ENCODE measurements at regions not wholly inside any gene's neighbourhood (a gene's known extent, or its start where the extent isn't known, plus 50 kb on each side); places are given as distances from the start of the nearest gene placed in this dataset.

DNA sequence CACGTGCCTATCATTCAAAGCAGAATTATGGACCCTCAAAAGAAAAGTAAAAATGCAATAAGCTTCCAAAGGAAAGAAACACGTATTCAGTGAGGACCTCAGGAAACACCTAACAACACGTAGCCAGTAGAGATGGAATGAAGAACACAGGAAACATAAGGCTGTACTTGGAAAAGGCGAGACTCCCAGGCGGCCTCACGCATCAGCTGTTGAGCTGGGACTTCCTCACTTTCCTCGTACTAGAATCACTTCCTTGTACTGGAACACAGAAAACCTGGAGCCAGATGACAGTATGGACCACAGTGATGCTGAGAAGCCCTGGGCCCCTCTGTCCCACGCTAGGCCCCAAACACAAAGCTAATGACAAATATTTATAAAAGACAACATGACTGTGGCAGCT lies 94.4 kb upstream of the BACE2 start:
- TF ChIP-seq POLR2A (IDR thresholded peaks at IDR 0.05), result no peak
- TF ChIP-seq, protein P1, sequence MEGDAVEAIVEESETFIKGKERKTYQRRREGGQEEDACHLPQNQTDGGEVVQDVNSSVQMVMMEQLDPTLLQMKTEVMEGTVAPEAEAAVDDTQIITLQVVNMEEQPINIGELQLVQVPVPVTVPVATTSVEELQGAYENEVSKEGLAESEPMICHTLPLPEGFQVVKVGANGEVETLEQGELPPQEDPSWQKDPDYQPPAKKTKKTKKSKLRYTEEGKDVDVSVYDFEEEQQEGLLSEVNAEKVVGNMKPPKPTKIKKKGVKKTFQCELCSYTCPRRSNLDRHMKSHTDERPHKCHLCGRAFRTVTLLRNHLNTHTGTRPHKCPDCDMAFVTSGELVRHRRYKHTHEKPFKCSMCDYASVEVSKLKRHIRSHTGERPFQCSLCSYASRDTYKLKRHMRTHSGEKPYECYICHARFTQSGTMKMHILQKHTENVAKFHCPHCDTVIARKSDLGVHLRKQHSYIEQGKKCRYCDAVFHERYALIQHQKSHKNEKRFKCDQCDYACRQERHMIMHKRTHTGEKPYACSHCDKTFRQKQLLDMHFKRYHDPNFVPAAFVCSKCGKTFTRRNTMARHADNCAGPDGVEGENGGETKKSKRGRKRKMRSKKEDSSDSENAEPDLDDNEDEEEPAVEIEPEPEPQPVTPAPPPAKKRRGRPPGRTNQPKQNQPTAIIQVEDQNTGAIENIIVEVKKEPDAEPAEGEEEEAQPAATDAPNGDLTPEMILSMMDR (IDR thresholded peaks at IDR 0.05), result no peak
